Prostate gland (tissue), 2 donors: ENCODE measurements at regions not wholly inside any gene's neighbourhood (a gene's known extent, or its start where the extent isn't known, plus 50 kb on each side); places are given as distances from the start of the nearest gene placed in this dataset.

Source experiments
- CTCF ChIP-seq, 4 experiments: fragments of 200-600 bp in 2 of 4; fragments of 450-650 bp in 2 of 4; sonication (generic) in 2 of 4; IDR thresholded peaks; 1 replicate in 3 of 4; 2 replicates in 1 of 4; pipeline ENCODE4 v1.5.1; 2016 to 2019; ENCODE audit warnings: antibody characterized with exemption in 4 of 4, mild to moderate bottlenecking in 2 of 4, moderate library complexity in 2 of 4
- POLR2AphosphoS5 ChIP-seq: sonication (generic); formaldehyde crosslinking; IDR thresholded peaks from one replicate; pipeline ENCODE4 v1.6.1; 2017; ENCODE audit warnings: antibody characterized with exemption

DNA sequence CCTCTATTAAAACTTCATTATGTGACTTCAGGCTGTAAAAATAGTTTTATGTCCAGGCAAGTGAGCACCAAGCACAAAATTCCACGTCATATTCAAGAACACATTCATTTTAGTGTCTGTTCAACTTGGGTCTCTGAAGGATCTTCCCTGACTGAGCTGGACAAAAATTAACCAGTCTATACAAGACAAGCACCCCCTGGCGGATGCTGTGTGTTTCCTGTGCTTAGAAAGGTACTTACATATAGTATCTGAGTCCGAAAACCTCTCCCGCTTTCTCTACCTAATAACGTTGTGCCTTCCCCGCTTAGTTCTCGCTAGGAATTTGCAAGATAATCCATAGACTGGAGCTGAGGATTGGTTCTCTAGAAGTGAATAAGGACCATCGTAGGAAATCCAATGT is 2214.5 kb upstream of the TENM3 start:
- TF ChIP-seq POLR2AphosphoS5 (no peak), CTCF (IDR thresholded peaks at IDR 0.05) (no peak)
